ENCODE measurements at regions not wholly inside any gene's neighbourhood (a gene's known extent, or its start where the extent isn't known, plus 50 kb on each side); places are given as distances from the start of the nearest gene placed in this dataset.
"Not testable (repeated sequence)": the region's sequence is repeated elsewhere in the genome, so short reads cannot be mapped to it uniquely, and the experiment has no call there.

DNA sequence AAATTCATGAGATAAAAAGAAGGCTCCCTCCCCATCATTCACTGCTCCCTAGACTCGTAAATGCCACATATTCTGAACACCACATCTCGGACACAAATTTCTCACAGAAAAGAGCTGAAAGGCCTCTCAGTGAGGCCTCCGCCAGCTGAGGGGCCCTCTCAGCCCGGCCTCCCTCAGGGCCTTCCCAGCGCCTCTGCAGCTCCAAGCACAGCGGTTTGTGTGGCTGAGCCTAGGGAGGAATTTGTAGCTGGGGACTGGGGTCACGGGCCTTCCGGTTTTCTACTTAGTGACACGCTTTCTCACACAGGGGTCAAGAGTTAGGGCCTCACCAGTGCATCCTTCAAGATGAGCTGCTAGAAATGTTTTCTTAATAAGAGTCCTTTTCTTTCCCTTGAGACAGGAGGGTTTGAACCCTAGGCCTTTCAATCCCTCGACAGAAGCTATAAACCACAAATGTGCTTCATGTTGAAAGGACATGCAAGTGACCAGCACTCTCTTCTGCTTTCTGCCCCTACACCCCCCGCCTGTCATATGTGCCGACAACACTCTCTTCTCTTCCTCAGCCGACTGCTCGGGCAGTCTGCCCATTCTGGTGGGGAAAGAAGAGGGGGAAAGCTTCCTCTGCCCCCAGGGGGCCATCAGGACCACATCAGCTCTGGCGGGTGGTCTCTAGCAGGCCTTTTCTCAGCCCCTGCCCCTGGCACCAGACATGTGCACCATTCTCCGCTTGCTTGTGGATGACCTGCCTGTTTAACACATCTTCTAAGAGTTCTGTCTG, 104.9 kb downstream of the CHIC2 start:
- DNase-seq (ENCODE audit: low read depth), result no peak

DNA sequence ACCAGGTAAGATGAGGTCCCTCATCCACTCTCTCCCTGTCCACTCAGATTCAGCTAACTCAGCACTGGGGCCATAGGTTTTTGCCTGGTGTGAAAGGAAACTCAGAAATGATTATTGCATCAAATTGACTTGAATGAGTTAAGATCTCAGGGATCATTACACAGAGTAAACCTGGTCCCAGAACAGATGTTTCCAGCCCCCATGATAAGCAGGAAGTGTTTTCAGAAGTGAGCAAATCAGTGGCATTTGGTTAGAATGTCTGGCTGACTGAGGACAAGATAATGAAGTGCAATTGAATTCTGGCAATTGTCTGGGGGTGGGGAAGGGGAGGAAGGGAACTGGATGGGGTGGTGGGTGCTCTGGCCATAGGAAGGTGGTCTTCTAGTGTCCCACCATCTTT, 108.0 kb downstream of the CHIC2 start:
- DNase-seq (ENCODE audit: low read depth), result no peak

DNA sequence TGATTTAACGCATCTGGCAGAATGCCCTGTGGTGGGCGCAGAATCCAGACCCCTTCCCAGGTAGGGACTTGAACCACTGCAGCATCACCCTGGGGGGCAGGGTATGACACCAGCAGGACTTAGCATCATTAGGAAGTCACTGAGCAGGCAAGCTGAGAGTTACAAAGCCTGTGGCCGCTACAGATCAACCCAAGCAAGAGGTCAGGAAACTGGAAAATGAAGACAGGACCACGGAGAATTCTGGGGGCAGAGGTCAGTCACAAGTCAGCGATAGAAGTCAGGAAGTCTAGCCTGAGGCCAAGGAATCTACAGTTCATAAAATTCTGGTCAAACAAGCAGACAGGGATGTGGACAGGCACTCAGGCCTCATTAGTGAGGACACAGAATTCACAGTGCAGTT, 108.4 kb downstream of the CHIC2 start:
- no peak for DNase-seq (ENCODE audit: low read depth)

DNA sequence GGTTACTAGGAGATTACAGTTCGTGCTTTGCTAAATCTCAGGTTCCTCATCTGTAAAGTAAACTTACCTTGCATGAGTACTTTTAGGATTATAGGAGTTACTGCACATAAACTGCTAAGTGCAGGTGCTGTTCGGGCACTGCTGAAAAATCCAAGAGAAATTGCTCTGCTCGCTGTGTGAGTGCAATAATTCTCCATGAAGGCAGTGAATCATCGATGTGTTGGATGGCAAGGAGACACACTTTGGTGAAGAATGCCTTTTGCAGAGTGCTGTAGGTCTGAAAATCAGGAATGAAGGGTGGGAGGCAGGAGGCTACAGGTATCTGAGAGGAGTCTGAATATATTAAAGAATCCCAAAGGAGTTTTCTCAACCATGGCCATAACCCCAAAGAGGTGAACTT, 113.0 kb downstream of the CHIC2 start:
- no peak for DNase-seq (ENCODE audit: low read depth)

DNA sequence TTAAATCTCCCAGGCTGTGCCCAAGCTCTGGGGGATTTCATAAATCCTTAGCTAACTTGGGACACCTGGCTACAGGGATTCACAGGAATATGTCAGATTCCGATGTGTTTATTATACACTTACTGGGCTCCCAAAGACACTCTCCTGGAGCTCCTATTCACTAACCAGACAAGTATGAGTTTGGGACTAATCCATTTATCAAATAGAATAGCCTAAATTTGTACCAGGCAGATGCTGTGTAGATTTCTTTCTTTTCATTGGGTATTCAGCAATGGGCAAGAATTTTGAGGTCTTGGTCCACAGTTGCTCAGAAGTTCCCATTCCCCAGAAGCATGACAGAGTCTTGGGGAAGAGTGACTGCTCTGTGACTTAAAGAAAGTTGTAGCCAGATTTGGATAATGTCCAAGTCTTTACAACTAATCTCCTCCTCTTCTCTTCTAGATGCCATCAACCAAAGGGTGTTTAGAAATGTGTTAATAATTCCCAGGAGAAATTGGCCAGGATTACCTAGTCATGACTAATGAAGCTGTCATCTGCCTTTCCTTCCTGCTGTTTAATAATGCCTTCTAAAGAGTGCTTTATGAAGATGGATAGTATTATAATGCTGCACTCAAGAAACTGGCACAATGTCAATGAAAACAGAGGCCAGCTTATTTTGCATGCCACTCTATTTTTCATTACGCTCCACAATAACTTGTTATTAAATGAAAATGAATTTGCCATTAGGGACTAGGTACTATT, 120.9 kb downstream of the CHIC2 start:
- peak; percentile 97 for DNase-seq (ENCODE audit: low read depth)

DNA sequence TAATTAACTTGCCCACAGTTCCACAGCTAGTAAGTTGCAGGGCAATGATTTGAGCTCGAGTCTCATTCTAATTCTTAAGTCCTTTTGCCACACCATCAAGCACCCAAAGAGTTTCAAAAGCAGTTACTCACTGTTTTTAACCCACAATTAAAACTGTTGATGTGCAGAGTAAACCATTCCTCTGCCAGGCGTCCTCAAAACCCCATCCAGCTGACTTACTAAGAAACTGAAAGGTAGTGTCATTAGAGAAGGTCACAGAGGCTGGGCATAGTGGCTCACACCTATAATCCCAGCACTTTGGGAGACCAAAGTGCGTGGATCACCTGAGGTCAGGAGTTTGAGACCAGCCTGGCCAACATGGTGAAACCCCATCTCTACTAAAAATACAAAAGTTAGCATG, 121.7 kb downstream of the CHIC2 start:
- DNase-seq (ENCODE audit: low read depth), result no peak

DNA sequence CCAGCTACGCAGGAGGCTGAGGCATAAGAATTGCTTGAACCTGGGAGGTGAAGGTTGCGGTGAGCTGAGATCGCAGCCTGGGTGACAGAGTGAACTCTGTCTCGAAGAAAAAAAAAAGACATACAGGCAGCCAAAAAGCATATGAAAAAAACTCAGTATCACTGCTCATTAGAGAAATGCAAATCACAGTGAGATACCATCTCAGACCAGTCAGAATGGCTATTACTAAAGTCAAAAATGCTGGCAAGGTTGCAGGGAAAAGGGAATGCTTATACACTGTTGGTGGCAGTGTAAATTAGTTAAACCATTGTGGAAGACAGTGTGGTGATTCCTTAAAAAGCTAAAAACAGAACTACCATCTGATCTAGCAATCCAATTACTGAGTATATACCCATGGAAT, 123.1 kb downstream of the CHIC2 start:
- no peak for DNase-seq (ENCODE audit: low read depth)

DNA sequence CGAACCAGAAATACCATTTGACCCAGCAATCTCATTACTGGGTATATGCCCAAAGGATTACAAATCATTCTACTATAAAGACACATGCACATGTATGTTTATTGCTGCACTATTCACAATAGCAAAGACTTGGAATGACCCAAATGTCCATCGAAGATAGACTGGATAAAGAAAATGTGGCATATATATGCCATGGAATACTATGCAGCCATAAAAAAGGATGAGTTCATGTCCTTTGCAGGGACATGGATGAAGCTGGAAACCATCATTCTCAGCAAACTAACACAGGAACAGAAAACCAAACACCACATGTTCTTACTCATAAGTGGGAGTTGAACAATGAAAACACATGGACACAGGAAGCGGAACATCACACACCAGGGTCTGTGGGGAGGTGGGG, 124.5 kb downstream of the CHIC2 start:
- not testable (repeated sequence) for DNase-seq (ENCODE audit: low read depth)

DNA sequence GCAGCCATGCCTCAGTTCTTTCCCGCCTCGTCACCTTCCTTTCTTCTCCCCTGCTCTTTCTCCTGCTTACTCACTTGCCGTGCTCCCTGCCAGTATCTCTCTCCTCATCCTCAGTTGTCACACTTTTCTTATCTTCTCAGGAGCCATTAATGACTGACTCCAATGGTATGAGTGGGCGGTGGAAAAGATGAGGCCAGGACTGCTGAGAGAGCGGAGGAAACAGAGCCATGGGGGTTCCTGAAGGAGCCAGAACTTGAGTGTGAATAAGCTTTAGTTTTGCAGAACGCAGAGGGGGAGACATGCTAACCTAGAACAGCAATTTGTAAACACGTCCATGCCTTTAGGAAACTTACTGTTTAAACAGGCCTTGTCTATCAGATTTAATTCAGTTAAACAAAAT, 126.5 kb downstream of the CHIC2 start:
- peak; percentile 38 for DNase-seq (ENCODE audit: low read depth)

DNA sequence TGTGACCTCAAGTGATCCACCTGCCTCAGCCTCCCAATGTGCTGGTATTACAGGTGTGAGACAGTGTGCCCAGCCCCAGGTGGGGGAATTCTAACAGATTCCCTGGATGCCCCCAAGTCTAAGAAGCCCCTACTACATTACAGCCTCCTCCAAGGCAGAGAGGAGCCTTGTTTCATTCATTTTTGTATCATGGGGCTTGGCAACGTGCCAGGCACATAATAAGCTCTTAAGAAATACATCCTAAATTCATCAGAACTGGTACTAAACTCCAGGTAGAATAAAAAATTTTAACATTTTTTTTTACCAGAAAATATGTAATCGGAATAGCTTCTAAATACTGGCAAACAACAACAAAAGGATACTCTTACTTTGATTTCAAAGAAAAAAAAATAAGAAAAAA, 127.1 kb downstream of the CHIC2 start:
- DNase-seq (ENCODE audit: low read depth), result no peak

DNA sequence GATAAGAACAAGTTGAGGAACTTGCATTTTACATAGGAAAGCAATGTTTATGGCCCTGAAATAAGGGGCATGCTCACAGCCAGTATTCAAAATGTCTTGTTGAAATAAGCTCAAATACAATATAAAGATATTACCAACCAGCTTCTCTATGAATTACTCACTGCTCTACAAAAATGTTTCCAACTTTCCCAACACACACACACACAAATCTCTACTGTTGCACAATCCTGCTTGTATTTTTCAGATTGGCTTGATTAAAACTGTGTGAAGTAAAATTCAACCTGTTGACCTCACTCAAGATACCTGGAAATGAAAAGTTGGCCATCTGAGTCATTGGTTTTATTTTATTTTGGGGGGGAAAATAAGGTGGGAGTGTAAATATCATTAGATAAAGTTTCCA, 128.6 kb downstream of the CHIC2 start:
- DNase-seq (ENCODE audit: low read depth), result no peak

DNA sequence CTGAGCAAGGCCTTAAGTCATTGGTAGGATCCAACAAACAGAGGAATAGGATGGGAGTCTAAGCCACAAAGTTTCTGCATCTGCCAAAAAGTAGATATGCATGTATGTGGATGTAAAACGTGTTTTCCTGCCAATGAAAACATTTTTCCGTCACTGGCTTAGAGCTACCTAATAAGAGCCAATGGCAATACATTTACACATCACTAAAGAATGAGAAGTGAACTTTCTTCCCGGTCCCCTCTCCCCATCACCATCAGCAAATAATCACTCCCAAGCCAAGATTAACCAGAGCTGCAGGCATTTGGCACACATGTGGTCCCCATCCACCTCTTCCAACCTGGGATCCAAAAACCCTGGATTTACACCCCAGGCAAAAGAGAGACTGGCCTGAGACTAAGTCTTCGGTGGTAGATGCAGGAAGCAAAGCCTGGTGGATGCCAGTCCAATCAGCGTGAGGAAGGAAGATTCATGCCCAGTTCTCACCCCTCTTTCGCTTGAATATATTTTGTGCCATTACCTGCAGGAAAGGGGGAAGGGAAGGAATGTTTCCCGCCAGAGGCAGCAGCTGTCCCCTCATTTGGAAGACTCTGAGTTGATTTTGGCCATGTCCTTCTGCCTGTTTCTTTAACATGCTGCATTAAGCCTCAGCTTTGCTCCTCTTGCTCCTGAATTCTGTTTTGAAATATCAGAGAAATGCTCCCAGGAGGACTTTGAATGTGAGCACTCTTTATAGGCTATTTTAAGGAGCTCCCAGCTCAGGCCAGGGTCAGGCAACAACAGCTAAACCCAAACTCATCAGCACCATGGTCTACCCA, 131.4 kb downstream of the CHIC2 start:
- DNase-seq (ENCODE audit: low read depth), result no peak

DNA sequence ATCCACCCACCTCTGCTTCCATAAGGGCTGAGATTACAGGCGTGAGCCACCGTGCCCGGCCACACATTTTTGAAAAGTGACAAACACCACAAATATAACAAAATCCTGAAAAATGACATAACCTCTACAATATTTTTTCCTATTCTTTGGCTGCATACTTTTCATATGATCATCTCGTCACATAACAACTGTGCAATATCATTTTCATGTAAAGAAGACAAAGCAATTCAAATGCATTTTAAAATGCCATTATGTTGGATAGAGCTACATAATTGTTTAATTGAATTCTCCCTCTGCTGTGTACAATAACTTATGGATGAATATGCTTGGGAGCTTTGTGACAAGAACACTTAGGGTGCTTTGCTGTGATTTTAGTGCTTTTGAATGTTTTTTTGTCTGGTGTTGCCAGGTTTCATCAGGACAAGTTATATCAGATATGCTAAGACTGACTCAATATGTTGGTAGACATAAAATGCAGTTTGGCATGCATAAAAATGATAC, 132.9 kb downstream of the CHIC2 start:
- no peak for DNase-seq (ENCODE audit: low read depth)

DNA sequence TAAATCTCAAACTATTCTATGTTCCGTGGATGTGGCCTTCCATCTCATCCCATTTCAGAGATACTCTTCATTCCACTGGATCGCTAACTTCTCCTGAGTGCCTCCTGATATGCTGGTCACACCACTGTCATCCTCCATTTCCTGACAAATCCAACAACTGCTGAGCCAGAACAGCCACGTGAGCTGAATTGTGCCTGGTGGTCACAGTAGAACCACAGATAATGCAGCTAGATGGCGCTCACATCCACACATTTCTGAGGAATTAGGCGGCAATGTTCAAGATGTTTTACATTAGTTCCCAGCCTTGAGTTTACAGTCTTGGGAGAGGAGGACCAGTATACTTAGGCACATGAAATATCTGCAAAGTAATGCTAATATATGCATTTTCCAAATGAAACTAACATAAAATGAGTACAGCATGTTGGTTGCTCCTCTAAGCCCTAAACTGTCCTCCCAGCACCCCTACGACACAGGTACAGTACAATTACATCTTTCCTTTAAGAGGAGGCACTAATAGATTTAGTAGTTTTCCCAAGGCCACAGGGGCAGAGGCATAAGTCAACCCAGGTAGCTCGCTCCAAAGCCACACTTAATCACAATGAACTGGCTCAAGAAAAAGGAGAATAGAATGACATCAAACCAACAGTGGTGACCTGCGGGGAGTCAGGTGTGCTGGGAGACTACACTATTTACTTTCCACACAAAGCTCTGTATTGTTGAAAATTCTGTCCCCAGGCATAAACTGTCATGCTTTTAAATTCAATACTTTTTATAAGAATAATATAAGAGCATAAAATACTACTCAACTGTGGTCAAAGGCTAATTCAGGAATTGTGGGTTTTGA, 134.2 kb downstream of the CHIC2 start:
- DNase-seq (ENCODE audit: low read depth), result peak; percentile 84

DNA sequence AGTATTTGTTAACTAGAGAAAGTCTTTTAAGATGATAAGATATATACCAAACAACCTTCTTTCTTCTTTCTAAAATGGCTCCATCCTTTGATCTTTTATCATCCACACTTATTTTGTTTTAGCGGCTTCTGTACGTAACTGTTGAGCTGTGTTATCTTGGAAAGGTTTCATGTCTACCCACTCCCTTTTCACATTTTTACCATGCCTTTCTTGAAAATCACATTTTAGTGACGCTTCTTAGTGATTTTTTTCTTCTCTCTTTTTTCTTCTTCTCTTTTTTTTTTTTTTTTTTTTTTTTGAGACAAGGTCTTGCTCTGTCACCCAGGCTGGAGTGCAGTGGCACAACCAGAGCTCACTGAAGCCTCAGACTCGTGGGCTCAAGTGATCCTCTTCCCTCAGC, 135.1 kb downstream of the CHIC2 start:
- no peak for DNase-seq (ENCODE audit: low read depth)

DNA sequence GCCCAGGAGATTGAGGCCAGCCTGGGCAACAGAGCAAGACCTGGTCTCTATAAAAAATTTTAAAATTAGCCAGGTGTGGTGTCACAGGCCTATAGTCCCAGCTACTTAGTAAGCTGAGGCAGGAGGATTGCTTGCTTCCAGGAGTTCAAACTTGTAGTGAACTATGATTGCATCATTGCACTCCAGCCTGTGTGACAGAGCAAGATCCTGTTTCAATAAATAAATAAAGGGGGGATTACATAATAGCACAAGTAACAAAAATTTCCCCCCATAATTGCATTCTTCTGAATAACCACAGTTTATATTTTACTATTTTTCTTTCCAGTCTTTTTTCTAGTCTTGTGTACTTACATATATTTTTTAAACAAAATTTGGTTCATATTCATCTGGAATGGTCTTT, 135.6 kb downstream of the CHIC2 start:
- DNase-seq (ENCODE audit: low read depth), result no peak

DNA sequence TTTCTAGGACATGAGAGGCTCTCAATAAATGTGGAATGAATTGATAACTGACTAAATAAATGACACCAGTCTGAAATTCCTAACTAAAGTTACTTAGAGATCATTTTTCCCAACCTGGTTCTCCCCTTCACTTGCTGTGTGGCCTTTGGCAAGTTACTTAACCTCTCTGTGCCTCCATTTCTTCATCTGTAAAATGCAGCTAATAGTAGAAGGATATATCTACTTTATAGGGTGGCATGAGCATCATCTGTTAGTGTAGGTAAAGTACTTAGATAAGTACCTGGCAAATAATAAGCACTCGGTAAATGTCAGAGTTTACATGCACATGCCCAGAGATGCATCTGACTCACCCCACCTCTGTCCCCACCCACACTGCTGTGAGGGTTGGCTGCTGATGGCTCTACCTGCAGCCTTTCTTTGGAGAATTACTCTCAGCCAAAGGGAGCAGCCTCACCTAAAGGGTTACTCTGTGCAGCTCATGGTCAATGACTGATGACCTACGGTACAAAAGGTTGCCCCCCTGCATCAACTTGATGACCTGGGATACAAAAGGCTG, 139.3 kb downstream of the CHIC2 start:
- DNase-seq (ENCODE audit: low read depth), result no peak

DNA sequence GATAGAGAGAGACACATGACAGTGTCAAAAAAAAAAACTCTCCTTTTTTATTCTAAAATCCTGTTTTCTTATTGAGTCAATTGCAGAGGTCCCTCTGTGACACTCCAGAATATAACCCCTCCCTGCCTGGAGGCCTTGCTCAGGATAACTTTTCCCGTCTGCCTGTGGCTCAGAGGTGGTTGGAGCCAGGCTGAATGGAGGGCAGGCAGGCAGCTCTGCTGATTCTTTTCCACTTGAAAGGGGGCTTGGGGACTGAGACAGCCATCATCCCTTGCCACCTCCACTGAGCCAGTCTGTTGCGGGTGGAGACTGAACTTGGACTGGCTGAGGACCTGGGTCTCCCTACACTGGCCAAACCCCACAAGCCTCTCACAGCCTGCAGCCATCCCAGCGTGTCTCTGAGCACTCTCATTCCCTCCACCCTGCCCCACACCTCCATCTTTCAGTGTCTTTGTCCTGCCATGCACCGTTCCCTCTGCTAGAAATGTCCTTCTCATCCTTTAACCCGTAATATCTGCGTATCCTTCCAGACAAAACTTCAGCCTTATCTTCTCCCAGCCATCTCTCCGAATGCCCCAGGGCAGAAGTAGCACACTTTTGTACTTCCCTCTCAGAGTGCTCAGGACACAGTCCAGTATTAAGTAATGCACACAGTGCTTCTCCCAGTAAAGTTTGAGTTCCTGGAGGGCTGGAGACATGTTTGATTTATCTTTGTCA, 139.9 kb downstream of the CHIC2 start:
- DNase-seq (ENCODE audit: low read depth), result no peak

DNA sequence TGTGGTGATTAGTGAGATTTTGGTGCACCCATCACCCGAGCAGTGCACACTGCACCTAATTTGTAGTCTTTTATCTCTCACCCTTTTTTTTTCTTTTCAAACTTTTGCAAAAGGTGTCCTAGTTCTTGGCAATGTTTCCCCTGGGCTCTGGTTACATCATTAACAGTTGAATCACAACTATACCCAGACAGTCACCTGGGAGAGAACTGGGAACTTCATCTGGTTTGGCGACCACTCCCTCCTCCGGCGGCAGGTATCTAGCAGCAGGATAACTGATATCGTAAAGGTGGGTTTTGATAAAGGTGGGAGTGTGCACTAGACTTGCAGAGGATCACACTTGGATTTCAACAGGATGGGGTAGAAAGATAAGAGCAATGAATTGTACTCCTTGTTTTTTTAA, 140.5 kb downstream of the CHIC2 start:
- DNase-seq (ENCODE audit: low read depth), result no peak

DNA sequence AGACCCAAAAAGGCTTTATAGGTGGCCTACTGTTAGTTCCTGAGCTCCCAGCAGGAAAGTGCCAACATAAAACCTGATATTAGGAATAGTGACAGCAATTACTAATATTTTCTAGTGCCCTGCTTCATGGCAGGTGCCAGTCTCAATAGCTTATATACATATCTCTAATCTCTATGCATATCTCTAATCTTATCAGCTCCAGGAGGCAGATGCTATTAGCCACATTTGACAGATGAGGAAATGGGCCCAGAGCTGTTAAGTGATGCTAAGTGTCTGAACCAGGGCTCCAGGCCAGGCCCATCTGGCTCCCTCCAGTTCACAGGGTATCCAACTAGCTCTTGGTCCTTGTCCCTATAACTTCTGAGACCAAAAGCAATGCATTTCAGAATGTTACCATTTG, 142.5 kb downstream of the CHIC2 start:
- no peak for DNase-seq (ENCODE audit: low read depth)

All from HT1080 (cell line).